Neural progenitor cell (in vitro differentiated cells): ENCODE measurements at regions not wholly inside any gene's neighbourhood (a gene's known extent, or its start where the extent isn't known, plus 50 kb on each side); places are given as distances from the start of the nearest gene placed in this dataset.
"Not testable (repeated sequence)": the region's sequence is repeated elsewhere in the genome, so short reads cannot be mapped to it uniquely, and the experiment has no call there.

Experiments
- DNase-seq: peaks from one replicate; pipeline ENCODE4 v3.0.0-alpha.2; 2016; ENCODE audit warnings: low spot score
- H2AFZ ChIP-seq: fragments of 200-600 bp; sonication (generic); replicated peaks from 2 replicates; pipeline ENCODE4 v1.6.1; 2016; ENCODE audit warnings: antibody characterized with exemption
- H3F3A ChIP-seq: fragments of 200-600 bp; sonication (generic); 2 replicates; pipeline ENCODE4 v1.6.1; 2016; ENCODE audit warnings: antibody characterized with exemption, low read depth
- H3K27ac ChIP-seq: fragments of 200-600 bp; sonication (generic); 2 replicates; pipeline ENCODE4 v1.5.1; 2016; ENCODE audit warnings: mild to moderate bottlenecking
- H3K27me3 ChIP-seq: fragments of 200-600 bp; sonication (generic); 2 replicates; pipeline ENCODE4 v1.6.1; 2016; ENCODE audit warnings: mild to moderate bottlenecking, moderate library complexity
- H3K36me3 ChIP-seq: fragments of 200-600 bp; sonication (generic); 2 replicates; pipeline ENCODE4 v1.5.1; 2016
- H3K4me1 ChIP-seq: fragments of 200-600 bp; sonication (generic); 2 replicates; pipeline ENCODE4 v1.6.1; 2016; ENCODE audit warnings: mixed run types
- H3K4me2 ChIP-seq: fragments of 200-600 bp; sonication (generic); 2 replicates; pipeline ENCODE4 v1.6.1; 2016
- H3K4me3 ChIP-seq: fragments of 200-600 bp; sonication (generic); 2 replicates; pipeline ENCODE4 v1.5.1; 2016
- H3K79me2 ChIP-seq: fragments of 200-600 bp; sonication (generic); 2 replicates; pipeline ENCODE4 v1.6.1; 2016; ENCODE audit warnings: low read depth
- H3K9ac ChIP-seq: fragments of 200-600 bp; sonication (generic); 2 replicates; pipeline ENCODE4 v1.6.1; 2016
- H3K9me3 ChIP-seq: fragments of 200-600 bp; sonication (generic); 2 replicates; pipeline ENCODE4 v1.5.1; 2016; ENCODE audit warnings: low read depth
- H4K20me1 ChIP-seq: fragments of 200-600 bp; sonication (generic); 2 replicates; pipeline ENCODE4 v1.6.1; 2016; ENCODE audit warnings: low read depth
- H3K27ac Mint-ChIP-seq: 3 replicates; pipeline ENCODE4 v1.8.0; 2021; ENCODE audit warnings: mixed read lengths
- H3K27me3 Mint-ChIP-seq: 2 replicates; pipeline ENCODE4 v1.8.0; 2022; ENCODE audit warnings: low read depth, mild to moderate bottlenecking, inconsistent platforms, moderate library complexity, mixed read lengths; ENCODE audit not compliant: insufficient read depth
- H3K36me3 Mint-ChIP-seq: 3 replicates; pipeline ENCODE4 v1.8.0; 2021; ENCODE audit warnings: mixed read lengths
- H3K4me1 Mint-ChIP-seq: 3 replicates; pipeline ENCODE4 v1.8.0; 2021; ENCODE audit warnings: mixed read lengths
- H3K4me3 Mint-ChIP-seq: 3 replicates; pipeline ENCODE4 v1.8.0; 2021; ENCODE audit warnings: mild to moderate bottlenecking, moderate library complexity, mixed read lengths
- H3K9me3 Mint-ChIP-seq: 3 replicates; pipeline ENCODE4 v1.8.0; 2020; ENCODE audit warnings: mixed read lengths
- CTCF ChIP-seq: fragments of 200-600 bp; sonication (generic); IDR thresholded peaks from 2 replicates; pipeline ENCODE4 v1.5.1; 2017; ENCODE audit warnings: antibody characterized with exemption, mild to moderate bottlenecking
- EZH2 ChIP-seq: fragments of 200-600 bp; sonication (generic); IDR thresholded peaks from 2 replicates; pipeline ENCODE4 v1.6.1; 2017; ENCODE audit warnings: antibody characterized with exemption, mild to moderate bottlenecking, moderate library complexity
- EZH2phosphoT487 ChIP-seq: fragments of 200-600 bp; sonication (generic); IDR thresholded peaks from 2 replicates; pipeline ENCODE4 v1.6.1; 2017; ENCODE audit warnings: antibody characterized with exemption

- no peaks in the 10 kb centered on the region for H3F3A ChIP-seq
- Mint-ChIP-seq H3K9me3 (peaks cover 16% of the 10 kb centered on the region), H3K4me3 (no peak overlapping the region), H3K4me1 (peaks cover 5% of the 10 kb centered on the region), H3K36me3 (no peaks in the 10 kb centered on the region), H3K27ac (no peak overlapping the region), H3K27me3 (no peaks in the 10 kb centered on the region)
- no peak overlapping the region for H3K4me2 ChIP-seq
- H3K79me2 ChIP-seq: no peaks in the 10 kb centered on the region
- no peak for DNase-seq
- H3K4me1 ChIP-seq: no peaks in the 10 kb centered on the region
- H4K20me1 ChIP-seq: no peaks in the 10 kb centered on the region
- no peaks in the 10 kb centered on the region for H3K9me3 ChIP-seq
- no peak overlapping the region for H2AFZ ChIP-seq
- H3K27ac ChIP-seq: no peak overlapping the region
- H3K27me3 ChIP-seq: no peaks in the 10 kb centered on the region
- H3K4me3 ChIP-seq: no peak overlapping the region
- H3K9ac ChIP-seq: no peak overlapping the region
- H3K36me3 ChIP-seq: no peaks in the 10 kb centered on the region
- no peak for TF ChIP-seq EZH2phosphoT487
- no peak for TF ChIP-seq EZH2
- TF ChIP-seq CTCF: no peak
Measured at GRCh38 chr3:15940641-15941040, 142.9 kb upstream of the ANKRD28 start.

GRCh38 chr3:15941457-15941856 is 143.7 kb upstream of the ANKRD28 start:
- not testable (repeated sequence) for H3K4me3 Mint-ChIP-seq, H4K20me1 ChIP-seq, H3K36me3 ChIP-seq, H2AFZ ChIP-seq, H3K79me2 ChIP-seq, DNase-seq, H3K27ac Mint-ChIP-seq, H3K4me1 ChIP-seq, H3K4me2 ChIP-seq, H3K9me3 ChIP-seq, H3K27ac ChIP-seq, H3K4me3 ChIP-seq, H3K36me3 Mint-ChIP-seq, H3K27me3 Mint-ChIP-seq, H3K9ac ChIP-seq, H3K4me1 Mint-ChIP-seq, H3K27me3 ChIP-seq, H3F3A ChIP-seq
- H3K9me3 Mint-ChIP-seq: peaks cover 16% of the 10 kb centered on the region

DNA sequence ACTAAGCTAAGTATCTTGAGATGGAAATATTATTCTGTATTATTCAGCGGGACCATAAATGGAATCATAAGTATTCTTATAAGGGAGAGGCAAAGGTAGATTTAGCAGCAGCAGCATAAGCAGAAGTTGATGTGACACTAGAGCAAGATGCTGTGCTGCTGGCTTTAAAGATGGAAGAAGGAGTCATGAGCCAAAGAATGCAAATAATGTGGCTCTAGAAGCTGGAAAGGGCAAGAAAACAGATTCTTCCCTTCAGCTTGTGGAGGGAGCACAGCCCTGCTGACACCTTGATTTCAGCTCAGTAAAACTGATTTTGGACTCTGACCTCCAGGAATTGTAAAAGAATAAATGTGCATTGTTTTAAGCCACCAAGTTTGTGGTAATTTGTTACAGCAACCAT is 144.2 kb upstream of the ANKRD28 start:
- no peaks in the 10 kb centered on the region for H3F3A ChIP-seq
- H3K27ac ChIP-seq: no peak overlapping the region
- H4K20me1 ChIP-seq: no peaks in the 10 kb centered on the region
- Mint-ChIP-seq H3K4me3 (no peak overlapping the region), H3K9me3 (peaks cover 16% of the 10 kb centered on the region), H3K27me3 (no peaks in the 10 kb centered on the region), H3K36me3 (no peaks in the 10 kb centered on the region), H3K27ac (no peak overlapping the region), H3K4me1 (peaks cover 2% of the 10 kb centered on the region)
- no peaks in the 10 kb centered on the region for H3K4me1 ChIP-seq
- H3K36me3 ChIP-seq: no peaks in the 10 kb centered on the region
- no peak overlapping the region for H3K4me3 ChIP-seq
- H3K4me2 ChIP-seq: no peak overlapping the region
- TF ChIP-seq EZH2 (no peak), EZH2phosphoT487 (no peak), CTCF (no peak)
- DNase-seq: no peak
- H3K9ac ChIP-seq: no peak overlapping the region
- H3K27me3 ChIP-seq: no peaks in the 10 kb centered on the region
- no peaks in the 10 kb centered on the region for H3K9me3 ChIP-seq
- no peaks in the 10 kb centered on the region for H3K79me2 ChIP-seq
- no peak overlapping the region for H2AFZ ChIP-seq

DNA sequence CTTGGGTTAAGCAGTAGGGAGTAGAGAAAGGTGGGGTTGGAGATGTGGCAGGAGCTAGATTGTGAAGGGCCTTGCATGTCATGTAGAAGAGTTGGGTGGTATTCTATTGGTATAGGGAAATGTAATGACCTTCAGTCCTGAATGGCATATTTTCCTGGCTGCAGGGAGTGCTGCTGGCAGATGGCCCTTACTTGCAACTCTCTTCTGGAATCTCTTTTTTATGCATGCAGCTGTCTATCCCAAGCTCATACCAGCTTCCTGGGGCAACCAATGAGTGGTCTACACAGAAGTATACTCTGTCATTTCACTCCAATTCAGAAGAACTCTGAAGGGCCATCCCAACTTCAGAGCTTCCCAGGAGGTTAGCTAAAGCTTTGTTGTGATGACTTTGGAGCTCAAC is 144.7 kb upstream of the ANKRD28 start:
- Histone ChIP-seq H3K79me2 (no peaks in the 10 kb centered on the region), H3K4me2 (no peak overlapping the region), H3K9ac (no peak overlapping the region), H4K20me1 (no peaks in the 10 kb centered on the region), H3K4me3 (no peak overlapping the region), H3K4me1 (no peaks in the 10 kb centered on the region), H3K9me3 (no peaks in the 10 kb centered on the region), H3K27me3 (no peaks in the 10 kb centered on the region), H3K36me3 (no peaks in the 10 kb centered on the region), H3F3A (no peaks in the 10 kb centered on the region), H2AFZ (no peak overlapping the region), H3K27ac (no peak overlapping the region)
- Mint-ChIP-seq H3K4me3 (no peak overlapping the region), H3K9me3 (peaks cover 16% of the 10 kb centered on the region), H3K36me3 (no peaks in the 10 kb centered on the region), H3K4me1 (no peaks in the 10 kb centered on the region), H3K27me3 (no peaks in the 10 kb centered on the region), H3K27ac (no peak overlapping the region)
- TF ChIP-seq EZH2phosphoT487 (no peak), CTCF (no peak), EZH2 (no peak)
- DNase-seq: no peak
